ENCODE measurements at regions not wholly inside any gene's neighbourhood (a gene's known extent, or its start where the extent isn't known, plus 50 kb on each side); places are given as distances from the start of the nearest gene placed in this dataset.

DNA sequence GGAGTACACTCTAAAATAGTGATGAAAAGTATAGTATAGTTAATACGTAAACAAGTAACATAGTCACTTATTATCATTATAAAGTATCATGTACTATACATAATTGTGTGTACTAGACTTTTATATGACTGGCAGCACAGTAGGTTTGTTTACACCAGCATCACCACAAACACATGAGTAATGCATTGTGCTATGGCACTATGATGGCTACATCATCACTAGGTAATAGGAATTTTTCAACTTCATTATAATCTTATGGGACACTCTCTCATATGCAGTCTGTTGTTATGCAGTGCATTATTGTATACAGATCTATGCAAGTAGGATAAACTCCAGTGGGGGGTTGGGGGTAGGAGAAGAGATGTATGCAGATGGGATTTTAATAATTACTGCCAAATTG, 52.7 kb upstream of the ELL2 start:
- no peak for DNase-seq (ENCODE audit: low read depth)
- TF ChIP-seq, protein P1, sequence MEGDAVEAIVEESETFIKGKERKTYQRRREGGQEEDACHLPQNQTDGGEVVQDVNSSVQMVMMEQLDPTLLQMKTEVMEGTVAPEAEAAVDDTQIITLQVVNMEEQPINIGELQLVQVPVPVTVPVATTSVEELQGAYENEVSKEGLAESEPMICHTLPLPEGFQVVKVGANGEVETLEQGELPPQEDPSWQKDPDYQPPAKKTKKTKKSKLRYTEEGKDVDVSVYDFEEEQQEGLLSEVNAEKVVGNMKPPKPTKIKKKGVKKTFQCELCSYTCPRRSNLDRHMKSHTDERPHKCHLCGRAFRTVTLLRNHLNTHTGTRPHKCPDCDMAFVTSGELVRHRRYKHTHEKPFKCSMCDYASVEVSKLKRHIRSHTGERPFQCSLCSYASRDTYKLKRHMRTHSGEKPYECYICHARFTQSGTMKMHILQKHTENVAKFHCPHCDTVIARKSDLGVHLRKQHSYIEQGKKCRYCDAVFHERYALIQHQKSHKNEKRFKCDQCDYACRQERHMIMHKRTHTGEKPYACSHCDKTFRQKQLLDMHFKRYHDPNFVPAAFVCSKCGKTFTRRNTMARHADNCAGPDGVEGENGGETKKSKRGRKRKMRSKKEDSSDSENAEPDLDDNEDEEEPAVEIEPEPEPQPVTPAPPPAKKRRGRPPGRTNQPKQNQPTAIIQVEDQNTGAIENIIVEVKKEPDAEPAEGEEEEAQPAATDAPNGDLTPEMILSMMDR (conservative IDR thresholded peaks at IDR 0.05; ENCODE audit: low read length) = no peak
- H3K4me3 ChIP-seq (ENCODE audit: low read length) = no peak overlapping the region

- DNase-seq (ENCODE audit: low read depth) = no peak
- no peak overlapping the region for H3K4me3 ChIP-seq (ENCODE audit: low read length)
- TF ChIP-seq, protein P1 (conservative IDR thresholded peaks at IDR 0.05; ENCODE audit: low read length) = no peak
These were observed 51.6 kb upstream of the ELL2 start for GRCh38 chr5:96013254-96013653.

DNA sequence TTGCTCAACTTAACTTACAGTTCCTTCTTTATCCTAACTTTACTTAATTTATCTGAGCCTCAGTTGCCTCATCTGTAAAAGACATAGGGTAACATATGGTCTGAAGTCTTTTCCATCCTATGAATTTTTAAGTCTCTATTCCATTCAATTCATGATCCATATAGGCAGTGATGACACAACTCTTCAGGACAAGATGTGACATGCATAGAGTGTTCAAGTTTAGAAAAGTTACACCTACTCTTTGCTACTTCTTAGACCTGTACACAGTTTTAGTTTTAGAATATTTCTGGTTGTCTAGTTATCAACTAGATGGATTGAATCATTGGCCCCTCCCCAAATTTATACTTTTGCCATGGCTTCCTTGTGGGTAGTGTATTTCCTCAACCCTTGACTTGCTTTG, 50.7 kb upstream of the ELL2 start:
- no peak for DNase-seq (ENCODE audit: low read depth)
- TF ChIP-seq, protein P1 (conservative IDR thresholded peaks at IDR 0.05; ENCODE audit: low read length) = no peak
- no peak overlapping the region for H3K4me3 ChIP-seq (ENCODE audit: low read length)

Data from AG10803 (cell line).